Body of pancreas (tissue), 4 donors: ENCODE measurements at regions not wholly inside any gene's neighbourhood (a gene's known extent, or its start where the extent isn't known, plus 50 kb on each side); places are given as distances from the start of the nearest gene placed in this dataset.
A peak's percentile ranks its signal among the peaks of the same experiment; 100 is the strongest.

Experiments
- ATAC-seq: fragments of 150-250 bp; one replicate; pipeline ENCODE4 v1.9.1; 2016
- DNase-seq, 4 donors: peaks; one replicate each; pipeline ENCODE4 v3.0.0-alpha.2; 2019
- H3K27ac ChIP-seq, 4 donors: fragments of 200-600 bp; sonication (generic); 1 replicate in 3 of 4; 2 replicates in 1 of 4; pipeline versions ENCODE4 v1.5.1 to v1.6.1; 2016 to 2019; ENCODE audit warnings: mild to moderate bottlenecking in 1 of 4, mixed read lengths in 1 of 4, moderate library complexity in 1 of 4
- H3K27me3 ChIP-seq, 2 donors: fragments of 200-600 bp; sonication (generic); one replicate each; pipeline ENCODE4 v1.6.0; 2016; ENCODE audit warnings: mild to moderate bottlenecking in 1 of 2
- H3K36me3 ChIP-seq, 2 donors: fragments of 200-600 bp; sonication (generic); replicated peaks in 1 of 2; 2 replicates each; pipeline ENCODE4 v1.5.1; 2016; ENCODE audit warnings: low read depth in 2 of 2; ENCODE audit not compliant: insufficient read depth in 1 of 2
- H3K4me1 ChIP-seq: fragments of 200-600 bp; sonication (generic); one replicate; pipeline ENCODE4 v1.6.0; 2016
- H3K4me3 ChIP-seq, 2 donors: fragments of 200-600 bp; sonication (generic); 1 replicate in 1 of 2; 2 replicates in 1 of 2; pipeline ENCODE4 v1.5.1; 2016 to 2019
- H3K9me3 ChIP-seq, 3 donors: fragments of 200-600 bp; sonication (generic); 1 replicate in 2 of 3; 2 replicates in 1 of 3; pipeline ENCODE4 v1.5.1; 2016
- POLR2A ChIP-seq, 3 donors: fragments of 450-650 bp; IDR thresholded peaks; one replicate each; pipeline ENCODE4 v1.6.1; 2016; ENCODE audit warnings: antibody characterized with exemption in 3 of 3, mild to moderate bottlenecking in 2 of 3
- WGBS, 2 donors: methylation state at CpG; one replicate each; pipeline ENCODE4 v1.1.5; 2017; 5-methylcytosine and 5-hydroxymethylcytosine counted together
- intact Hi-C: fragments of 100-400 bp; cut with DNase I; formaldehyde crosslinking; loops from one replicate; pipeline ENCODE4 v1.15.1; 2023
- TF ChIP-seq, protein P1 (sequence below), 7 experiments: fragments of 450-650 bp in 4 of 7; fragments of 200-600 bp in 3 of 7; sonication (generic) in 3 of 7; IDR thresholded peaks; one replicate each; pipeline ENCODE4 v1.5.1; 2016 to 2019; ENCODE audit warnings: antibody characterized with exemption in 7 of 7

DNA sequence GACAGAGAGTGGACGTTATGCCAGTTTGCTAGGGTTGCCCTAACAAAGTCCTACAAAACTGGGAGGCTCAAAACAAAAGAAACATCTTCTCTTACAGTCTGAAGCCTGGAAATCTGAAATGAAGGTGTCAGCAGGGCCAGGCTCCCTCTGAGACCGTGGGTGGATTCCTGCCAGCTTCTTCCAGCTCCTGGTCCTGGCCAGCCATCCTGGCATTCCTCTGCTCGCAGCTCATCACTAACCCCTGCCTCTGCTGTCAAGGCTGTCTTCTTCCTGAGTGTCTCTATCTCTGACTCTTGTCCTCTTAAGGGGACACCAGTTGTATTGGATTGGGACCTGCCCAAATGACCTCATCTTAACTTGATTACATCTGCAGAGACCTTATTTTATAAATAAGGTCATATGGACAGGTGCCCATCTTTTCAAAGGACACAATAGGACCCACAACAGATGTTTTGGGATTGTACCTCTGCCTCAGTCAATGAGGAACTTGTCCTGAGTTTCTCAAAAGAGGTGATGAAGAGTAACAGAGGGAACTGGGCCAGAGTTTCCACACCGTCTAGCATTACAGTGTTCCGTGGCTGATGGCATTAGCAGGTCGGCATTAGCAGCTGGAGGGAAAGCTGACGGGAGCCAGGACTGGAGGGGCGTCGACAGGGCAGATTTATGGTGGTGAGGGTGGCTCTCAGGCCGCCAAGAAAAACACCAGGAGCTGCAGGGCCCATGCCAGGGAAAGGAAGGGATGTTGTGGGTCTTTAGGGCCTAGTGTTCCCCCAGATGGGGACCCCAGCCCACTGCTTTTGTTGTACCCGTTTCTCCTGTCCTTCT, 157.3 kb downstream of the TBXT start:
- no peak for TF ChIP-seq POLR2A (IDR thresholded peaks at IDR 0.05)
- ATAC-seq = no peak
- intact Hi-C loops = no loop called here
- no peak overlapping the region for H3K27ac ChIP-seq
- peaks cover 0 to 14% of the 10 kb centered on the region in 2 donors for H3K27me3 ChIP-seq
- H3K9me3 ChIP-seq = no peaks in the 10 kb centered on the region
- H3K4me3 ChIP-seq = no peak overlapping the region
- no peaks in the 10 kb centered on the region for H3K36me3 ChIP-seq
- DNase-seq = no peak
- 60 to 61% methylated on average over 11 of the region's 11 CpGs for WGBS, 2 donors
- peaks cover 40% of the 10 kb centered on the region for H3K4me1 ChIP-seq

DNA sequence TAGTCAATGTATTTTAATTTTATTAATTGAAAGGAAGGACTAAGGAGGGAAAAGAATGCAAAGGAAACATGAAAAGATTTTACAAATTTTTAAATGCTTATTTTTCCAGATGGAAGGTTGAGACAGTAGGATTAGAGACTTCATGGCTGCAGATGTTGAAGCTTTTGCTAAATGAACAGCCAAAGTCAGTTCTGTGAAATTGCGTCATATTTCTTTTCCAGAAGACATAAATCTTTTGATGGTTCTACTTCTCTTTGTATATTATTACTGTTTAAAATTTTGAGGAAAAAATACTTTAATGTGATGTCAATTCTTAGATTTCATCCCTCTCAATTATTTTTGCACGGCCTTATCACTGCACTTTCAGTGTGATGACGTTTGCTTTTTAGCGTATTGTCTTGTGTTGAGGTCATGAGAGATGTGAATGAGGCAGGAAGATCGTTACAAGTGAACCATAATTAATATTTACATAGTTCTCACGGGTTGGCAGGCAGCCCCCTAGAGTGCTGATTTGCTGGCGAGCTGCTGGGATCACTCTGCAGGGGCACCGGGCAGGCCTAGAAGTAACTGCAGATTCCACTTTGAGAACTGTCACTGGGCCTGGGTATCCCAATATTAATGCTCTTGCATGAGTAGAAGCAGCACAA, 158.1 kb downstream of the TBXT start:
- ATAC-seq (no peak), DNase-seq (no peak)
- Histone ChIP-seq H3K4me3 (no peak overlapping the region), H3K4me1 (peaks cover 43% of the 10 kb centered on the region), H3K27me3 (peaks cover 0 to 14% of the 10 kb centered on the region in 2 donors), H3K27ac (no peak overlapping the region), H3K36me3 (no peaks in the 10 kb centered on the region), H3K9me3 (no peaks in the 10 kb centered on the region)
- TF ChIP-seq POLR2A (IDR thresholded peaks at IDR 0.05) = no peak
- TF ChIP-seq, protein P1, sequence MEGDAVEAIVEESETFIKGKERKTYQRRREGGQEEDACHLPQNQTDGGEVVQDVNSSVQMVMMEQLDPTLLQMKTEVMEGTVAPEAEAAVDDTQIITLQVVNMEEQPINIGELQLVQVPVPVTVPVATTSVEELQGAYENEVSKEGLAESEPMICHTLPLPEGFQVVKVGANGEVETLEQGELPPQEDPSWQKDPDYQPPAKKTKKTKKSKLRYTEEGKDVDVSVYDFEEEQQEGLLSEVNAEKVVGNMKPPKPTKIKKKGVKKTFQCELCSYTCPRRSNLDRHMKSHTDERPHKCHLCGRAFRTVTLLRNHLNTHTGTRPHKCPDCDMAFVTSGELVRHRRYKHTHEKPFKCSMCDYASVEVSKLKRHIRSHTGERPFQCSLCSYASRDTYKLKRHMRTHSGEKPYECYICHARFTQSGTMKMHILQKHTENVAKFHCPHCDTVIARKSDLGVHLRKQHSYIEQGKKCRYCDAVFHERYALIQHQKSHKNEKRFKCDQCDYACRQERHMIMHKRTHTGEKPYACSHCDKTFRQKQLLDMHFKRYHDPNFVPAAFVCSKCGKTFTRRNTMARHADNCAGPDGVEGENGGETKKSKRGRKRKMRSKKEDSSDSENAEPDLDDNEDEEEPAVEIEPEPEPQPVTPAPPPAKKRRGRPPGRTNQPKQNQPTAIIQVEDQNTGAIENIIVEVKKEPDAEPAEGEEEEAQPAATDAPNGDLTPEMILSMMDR (IDR thresholded peaks at IDR 0.05) = no peak
- intact Hi-C loops = no loop called here
- WGBS, 2 donors = 27 to 34% methylated on average over 8 of the region's 8 CpGs

DNA sequence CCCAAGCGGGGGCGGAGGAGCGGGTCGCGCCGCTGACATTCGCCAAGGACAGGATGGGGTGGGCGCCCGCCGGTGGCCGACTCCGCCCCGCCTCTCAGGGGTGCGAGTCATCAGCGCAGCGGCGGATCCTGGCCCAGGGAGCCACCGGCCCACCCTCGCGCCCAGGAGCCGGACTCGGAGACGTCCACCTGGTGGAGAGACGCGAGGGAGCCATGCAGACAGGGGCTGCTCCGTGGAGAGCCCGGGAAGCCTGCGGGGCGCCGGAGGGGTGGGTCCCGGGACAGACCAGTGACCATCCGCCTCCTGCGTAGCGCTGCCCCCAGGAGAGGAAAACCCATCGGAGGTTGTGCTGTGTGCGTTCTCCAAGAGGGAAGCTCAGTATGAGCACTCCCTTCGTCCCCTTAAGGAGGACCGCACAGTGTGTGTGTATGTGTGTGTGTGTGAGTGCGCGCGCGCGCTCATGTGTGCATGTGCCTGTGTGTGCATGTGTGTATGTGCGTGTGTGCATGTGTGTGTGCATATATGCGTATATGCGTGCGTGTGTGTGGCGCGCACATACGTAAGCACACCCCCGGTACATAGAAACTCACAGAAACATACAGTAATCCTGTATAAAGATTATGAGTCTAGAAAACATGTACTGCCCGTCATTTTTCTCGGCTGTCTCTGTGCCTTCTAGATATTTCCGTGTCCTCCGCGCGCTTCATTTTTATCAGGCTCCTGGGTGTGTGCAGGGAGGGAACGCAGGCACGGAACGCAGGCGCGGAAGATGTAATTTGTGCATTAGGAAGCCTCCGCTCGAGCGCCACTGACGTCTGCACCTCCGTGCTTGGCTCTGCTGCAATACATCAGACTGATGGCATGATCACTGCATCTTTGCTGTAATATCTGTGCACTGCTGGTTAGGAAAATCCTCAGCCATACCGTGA, 158.9 kb downstream of the TBXT start:
- ATAC-seq (no peak), DNase-seq (peak in 1 of 4 donors; percentile 26)
- no peak overlapping the region for H3K27ac ChIP-seq
- no peaks in the 10 kb centered on the region for H3K9me3 ChIP-seq
- H3K36me3 ChIP-seq = no peaks in the 10 kb centered on the region
- peaks cover 0 to 14% of the 10 kb centered on the region in 2 donors for H3K27me3 ChIP-seq
- TF ChIP-seq, protein P1 (IDR thresholded peaks at IDR 0.05) = no peak
- TF ChIP-seq POLR2A (IDR thresholded peaks at IDR 0.05) = no peak
- H3K4me3 ChIP-seq = no peak overlapping the region
- peaks cover 43% of the 10 kb centered on the region for H3K4me1 ChIP-seq
- intact Hi-C loops = no loop called here
- 3 to 4% methylated on average over 34 to 64 of the region's 68 CpGs for WGBS, 2 donors

DNA sequence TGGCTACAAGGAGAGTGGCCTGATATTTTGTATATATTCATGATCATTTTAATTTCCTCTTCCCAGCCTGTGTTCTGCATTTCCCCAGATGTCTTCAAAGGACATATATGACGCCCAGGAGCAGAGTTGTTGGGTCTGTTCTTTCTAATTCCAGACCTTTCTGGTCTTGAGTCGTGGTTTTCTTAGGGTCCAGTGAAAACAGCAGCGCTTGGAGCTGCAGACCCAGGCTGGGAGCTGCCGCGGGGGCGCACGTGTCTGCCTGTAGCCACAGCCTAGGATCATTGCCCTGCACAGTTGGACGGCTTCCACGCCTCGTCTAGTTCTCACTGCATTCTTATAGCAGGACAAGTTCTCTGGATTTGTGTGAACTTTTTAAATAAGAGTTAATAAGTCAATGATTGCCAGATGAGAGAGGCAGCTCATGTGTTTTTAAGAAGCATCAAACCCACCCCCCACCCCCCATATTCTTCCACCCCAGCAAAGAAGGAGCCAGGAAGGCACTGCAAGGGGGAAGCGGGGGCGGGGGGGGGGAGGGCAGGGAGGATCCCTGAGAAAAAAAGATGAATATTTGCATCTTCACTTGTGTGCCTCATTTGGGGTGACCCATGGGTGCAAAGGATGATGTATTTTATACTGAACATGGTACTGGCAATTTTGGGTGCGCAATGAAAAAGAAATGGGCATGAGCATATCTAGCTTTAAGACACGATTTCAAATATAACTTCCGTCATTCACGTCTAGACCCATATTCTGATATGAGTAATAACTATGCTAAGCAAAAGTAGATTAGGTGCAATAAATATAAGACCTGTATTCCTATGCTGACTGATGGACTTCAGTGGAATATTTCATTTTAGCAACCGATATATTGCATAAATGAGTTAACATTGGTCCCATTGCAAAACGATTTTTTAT, 160.0 kb downstream of the TBXT start:
- DNase-seq = peak; percentile 52 to 73 (median 70)
- H3K27me3 ChIP-seq = peaks cover 0 to 14% of the 10 kb centered on the region in 2 donors
- TF ChIP-seq, protein P1 (IDR thresholded peaks at IDR 0.05) = no peak
- TF ChIP-seq POLR2A (IDR thresholded peaks at IDR 0.05) = no peak
- no peaks in the 10 kb centered on the region for H3K36me3 ChIP-seq
- H3K27ac ChIP-seq = no peak overlapping the region
- 6 to 8% methylated on average over 18 of the region's 18 CpGs for WGBS, 2 donors
- no peak for ATAC-seq
- intact Hi-C loops = no loop called here
- H3K4me3 ChIP-seq = no peak overlapping the region
- no peaks in the 10 kb centered on the region for H3K9me3 ChIP-seq
- peaks cover 43% of the 10 kb centered on the region for H3K4me1 ChIP-seq
